ENCODE measurements at regions not wholly inside any gene's neighbourhood (a gene's known extent, or its start where the extent isn't known, plus 50 kb on each side); places are given as distances from the start of the nearest gene placed in this dataset.

- TF ChIP-seq POLR2A (IDR thresholded peaks at IDR 0.05) (no peak), CTCF (IDR thresholded peaks at IDR 0.05) (no peak)
Measured at GRCh38 chr10:89875557-89875956, 174.2 kb downstream of the KIF20B start.

Measured in heart left ventricle (tissue), 13 donors.